ENCODE measurements at regions not wholly inside any gene's neighbourhood (a gene's known extent, or its start where the extent isn't known, plus 50 kb on each side); places are given as distances from the start of the nearest gene placed in this dataset.

GRCh38 chr2:226064932-226065570 lies 665.5 kb downstream of the NYAP2 start:
- DNase-seq: no peak

- DNase-seq: no peak
Measured at GRCh38 chr2:226063704-226064440, 664.4 kb downstream of the NYAP2 start.

GRCh38 chr2:226059961-226060627 lies 660.6 kb downstream of the NYAP2 start:
- DNase-seq: no peak

GRCh38 chr2:226057914-226058313 lies 658.4 kb downstream of the NYAP2 start:
- no peak for DNase-seq

GRCh38 chr2:226057365-226057764 lies 657.9 kb downstream of the NYAP2 start:
- no peak for DNase-seq

DNA sequence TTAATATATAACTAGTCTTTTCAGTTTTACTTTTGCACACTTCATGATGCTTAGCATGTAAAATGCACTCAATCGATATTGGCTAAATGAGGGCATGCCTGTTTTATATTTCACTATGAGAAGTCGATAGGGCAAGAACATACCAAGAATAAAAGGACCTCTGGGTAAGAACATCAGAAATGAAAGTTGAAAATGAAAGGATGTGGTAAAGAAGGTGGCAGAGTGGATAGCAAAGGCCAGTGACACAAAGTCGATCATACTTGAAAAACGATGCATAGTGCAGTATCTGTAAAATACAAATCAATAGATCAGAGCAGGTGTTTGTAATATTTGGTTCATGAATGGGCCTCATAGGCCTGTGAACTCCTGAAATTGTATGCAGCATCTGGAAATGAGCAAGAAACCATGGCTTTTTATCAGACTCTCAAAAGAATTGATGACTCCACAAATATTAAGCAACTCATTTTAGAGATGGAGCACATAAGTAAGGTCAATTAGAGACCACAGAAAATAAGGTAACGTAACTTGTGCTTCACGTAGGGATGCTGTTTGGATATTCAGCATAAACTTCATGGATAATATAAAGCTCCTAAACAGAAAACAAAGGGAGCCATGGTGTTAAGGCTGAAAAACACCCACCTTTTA lies 653.4 kb downstream of the NYAP2 start:
- no peak for DNase-seq

DNA sequence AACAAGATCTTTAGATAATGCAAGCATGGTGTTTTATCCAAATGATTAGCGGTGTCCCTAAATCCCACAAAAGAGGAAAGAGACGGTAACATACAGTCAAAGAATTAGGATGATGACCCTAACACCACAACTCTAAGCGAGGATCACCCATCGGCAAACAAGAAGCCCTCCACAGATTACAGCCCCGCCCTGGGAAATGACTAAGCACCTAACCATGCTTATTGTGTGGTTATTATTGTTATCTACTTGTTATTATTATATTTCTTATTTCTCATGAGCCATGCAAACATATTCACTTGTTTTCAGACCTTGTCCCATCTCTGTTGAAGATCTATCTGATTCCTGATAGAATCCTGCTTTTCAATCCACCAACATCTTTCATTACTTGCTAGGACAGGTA lies 651.3 kb downstream of the NYAP2 start:
- no peak for DNase-seq

GRCh38 chr2:226048611-226049010 lies 649.1 kb downstream of the NYAP2 start:
- no peak for DNase-seq

- no peak for DNase-seq
Measured at GRCh38 chr2:226045080-226045479, 645.6 kb downstream of the NYAP2 start.

DNA sequence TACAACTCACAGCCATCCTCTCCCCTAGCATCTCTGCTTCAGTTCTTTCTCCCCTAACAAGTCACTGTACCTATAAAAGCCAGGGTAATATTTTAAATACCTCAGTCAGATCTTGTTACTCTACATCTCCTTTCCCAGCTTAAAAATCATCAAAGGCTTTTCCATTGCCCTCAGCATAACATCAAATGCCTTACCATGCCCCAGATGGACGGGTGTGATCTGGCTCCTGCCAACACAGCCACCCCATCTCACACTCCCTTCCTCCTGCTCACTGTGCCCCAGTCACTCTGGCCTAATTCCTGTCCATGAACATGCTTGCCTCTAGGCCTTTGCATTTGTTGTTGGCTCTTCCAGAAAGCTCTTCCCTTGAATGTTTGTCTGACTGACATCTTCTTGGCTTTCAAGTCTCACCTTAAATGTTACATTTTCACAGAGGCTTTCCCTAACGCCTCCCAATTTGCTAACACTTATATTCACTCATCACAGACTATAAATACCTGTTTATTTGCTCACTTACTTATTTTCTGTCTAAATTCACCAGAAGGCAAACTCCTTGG lies 640.9 kb downstream of the NYAP2 start:
- no peak for DNase-seq

DNA sequence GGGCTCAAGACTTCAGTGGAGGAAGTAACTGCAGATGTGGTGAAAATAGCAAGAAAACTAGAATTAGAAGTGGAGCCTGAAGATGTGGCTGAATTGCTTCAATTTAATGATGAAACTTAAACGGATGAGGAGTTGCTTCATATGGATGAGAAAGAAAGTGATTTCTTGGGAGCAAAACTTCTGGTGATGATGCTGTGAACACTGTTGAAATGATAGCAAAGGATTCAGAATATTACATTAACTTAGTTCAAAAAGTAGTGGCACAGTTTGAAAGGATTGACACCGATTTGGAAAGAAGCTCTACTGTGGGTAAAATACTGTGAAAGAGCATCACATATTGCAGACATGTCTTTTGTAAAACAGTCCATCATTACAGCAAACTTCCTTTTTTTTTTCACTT lies 638.0 kb downstream of the NYAP2 start:
- DNase-seq: no peak

- DNase-seq: no peak
Measured at GRCh38 chr2:226031647-226032501, 632.4 kb downstream of the NYAP2 start.

GRCh38 chr2:226030788-226031646 lies 631.5 kb downstream of the NYAP2 start:
- DNase-seq: peak; percentile 39

DNA sequence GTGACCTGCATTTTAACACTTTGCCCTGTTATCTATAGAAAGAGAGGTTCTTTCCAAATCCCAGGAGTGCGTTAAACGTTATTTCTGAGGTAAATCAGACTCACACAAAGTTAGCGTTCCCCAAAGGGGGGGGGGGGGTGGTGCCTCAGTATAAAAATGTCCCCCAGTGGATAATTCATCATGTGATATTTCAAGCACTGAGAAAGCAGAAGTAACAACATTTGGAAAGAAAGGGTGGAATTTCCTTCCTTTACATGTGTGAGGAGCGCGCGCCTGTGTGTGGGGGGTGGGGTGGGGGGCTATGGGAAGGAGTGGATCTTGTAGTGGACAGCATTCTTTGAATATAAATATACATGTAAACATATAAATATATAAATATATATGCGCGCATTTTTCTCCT lies 630.9 kb downstream of the NYAP2 start:
- DNase-seq: no peak

DNA sequence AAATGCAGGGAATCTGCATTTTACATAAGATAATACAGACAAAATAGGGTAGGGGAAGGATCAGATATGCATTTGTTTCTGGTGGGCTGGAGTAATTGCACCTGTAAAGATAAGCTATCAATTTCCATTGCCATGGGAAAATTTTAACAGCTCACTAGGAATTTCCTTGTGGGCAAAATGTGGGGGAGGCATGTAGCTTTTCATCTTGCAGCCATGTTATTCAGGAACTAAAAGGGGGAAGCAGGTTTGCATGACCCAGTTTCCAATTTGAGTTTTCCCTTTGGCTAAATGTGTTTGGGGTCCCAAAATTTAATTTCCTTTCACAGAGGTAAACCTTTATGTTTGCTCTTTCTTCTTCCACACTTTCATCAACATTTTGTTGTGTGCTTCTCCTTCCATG lies 624.4 kb downstream of the NYAP2 start:
- DNase-seq: no peak

DNA sequence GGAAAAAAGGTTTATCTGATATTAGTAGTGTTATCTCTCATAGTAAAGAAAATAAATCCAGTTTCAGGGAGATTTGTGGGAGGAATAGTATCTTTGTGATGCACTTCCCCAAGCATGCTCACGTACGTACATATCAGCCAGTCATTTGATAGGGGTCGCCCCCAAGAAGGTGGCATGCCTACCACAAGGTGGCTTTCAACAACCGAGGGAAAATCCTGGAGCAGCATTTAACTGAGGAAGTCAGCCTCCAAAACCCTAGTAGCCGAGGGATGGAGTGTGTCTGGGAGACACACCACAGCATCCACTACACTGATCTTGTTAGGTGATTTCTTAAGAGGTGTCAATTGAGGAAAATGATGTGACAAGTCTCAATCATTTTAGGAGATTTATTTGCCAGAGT lies 623.9 kb downstream of the NYAP2 start:
- no peak for DNase-seq

DNA sequence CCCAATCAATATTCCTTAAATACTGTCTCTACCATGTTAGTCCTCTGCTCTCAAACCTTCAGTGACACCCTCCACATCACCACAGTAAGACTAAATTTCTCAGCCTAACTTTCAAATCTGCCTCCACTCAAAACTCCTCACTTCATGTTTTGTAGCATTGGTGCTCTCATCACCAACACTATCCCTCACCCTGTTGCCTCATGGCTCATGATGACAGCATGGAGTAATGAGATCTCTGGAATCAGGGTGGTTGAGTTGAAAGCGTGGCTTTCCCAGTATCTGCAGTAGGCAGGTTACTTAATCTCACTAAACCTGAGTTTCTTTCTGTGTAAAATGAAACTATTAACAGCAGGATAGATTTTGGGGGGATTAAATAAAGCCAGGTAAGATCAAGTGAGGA lies 621.4 kb downstream of the NYAP2 start:
- DNase-seq: no peak

DNA sequence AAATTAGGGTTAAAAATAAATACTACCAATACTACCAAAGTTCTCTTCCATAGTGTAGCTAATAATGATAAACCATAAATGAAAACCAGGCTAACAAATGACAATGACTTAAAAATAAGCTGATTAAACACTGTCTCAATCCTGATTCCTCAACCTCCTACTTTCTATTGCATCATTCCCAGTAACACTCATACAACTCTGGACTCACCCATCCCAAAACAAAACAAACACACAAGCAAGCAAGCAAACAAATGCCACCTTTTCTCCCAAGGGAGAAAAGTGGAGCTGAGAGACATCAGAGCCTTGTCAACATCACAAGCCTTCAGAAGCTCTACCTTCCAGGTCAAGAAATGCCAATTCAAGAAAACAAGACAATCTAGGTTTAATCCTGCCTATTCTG lies 620.7 kb downstream of the NYAP2 start:
- no peak for DNase-seq

DNA sequence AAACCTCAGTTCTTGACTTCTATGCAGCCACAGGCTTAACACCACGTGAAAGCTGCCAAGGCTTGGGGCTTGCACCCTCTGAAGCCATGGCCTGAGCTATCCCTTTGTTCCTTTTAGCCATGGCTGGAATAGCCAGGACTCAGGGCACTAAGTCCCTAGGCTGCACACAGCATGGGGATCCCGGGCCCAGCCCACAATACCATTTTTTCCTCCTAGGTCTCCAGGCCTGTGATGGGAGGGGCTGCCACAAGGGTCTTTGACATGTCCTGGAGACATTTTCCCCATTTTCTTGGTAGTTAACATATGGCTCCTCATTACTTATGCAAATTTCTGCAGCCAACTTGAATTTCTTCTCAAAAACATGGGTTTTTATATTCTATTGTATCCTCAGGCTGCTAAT lies 619.1 kb downstream of the NYAP2 start:
- no peak for DNase-seq

- DNase-seq: no peak
Measured at GRCh38 chr2:226017537-226017936, 618.0 kb downstream of the NYAP2 start.

- DNase-seq: no peak
Measured at GRCh38 chr2:226017107-226017506, 617.6 kb downstream of the NYAP2 start.
